Testis (tissue), 2 donors: ENCODE measurements at regions not wholly inside any gene's neighbourhood (a gene's known extent, or its start where the extent isn't known, plus 50 kb on each side); places are given as distances from the start of the nearest gene placed in this dataset.

Experiments used
- POLR2A ChIP-seq: fragments of 450-650 bp; IDR thresholded peaks from one replicate; pipeline ENCODE4 v1.6.1; 2017; ENCODE audit warnings: antibody characterized with exemption, mild to moderate bottlenecking, moderate library complexity
- TF ChIP-seq, protein P1 (sequence below), 3 experiments: fragments of 450-650 bp in 2 of 3; fragments of 200-600 bp in 1 of 3; sonication (generic) in 1 of 3; IDR thresholded peaks; one replicate each; pipeline ENCODE4 v1.5.1; 2016 to 2019; ENCODE audit warnings: antibody characterized with exemption in 3 of 3, mild to moderate bottlenecking in 2 of 3, moderate library complexity in 1 of 3

DNA sequence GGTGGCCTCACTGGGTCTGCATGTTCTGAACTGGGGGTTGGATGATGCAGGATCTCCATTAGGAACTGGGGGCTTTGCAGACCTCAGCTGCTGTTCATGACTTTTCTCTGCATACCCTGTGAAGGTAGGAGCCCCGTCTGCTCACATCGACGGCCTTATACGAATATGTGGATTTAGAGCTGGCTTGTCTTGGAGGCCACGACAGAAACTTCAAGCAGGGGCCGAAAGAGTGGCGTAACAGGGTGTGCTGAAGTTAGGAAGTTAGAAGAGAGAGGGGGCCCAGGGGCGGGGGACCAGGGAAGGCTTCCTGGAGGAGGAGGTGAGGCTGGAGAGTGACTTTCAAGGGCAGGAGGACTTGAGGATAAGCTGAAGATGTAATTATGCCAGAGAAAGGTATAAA lies 144.9 kb downstream of the TSN start:
- TF ChIP-seq, protein P1, sequence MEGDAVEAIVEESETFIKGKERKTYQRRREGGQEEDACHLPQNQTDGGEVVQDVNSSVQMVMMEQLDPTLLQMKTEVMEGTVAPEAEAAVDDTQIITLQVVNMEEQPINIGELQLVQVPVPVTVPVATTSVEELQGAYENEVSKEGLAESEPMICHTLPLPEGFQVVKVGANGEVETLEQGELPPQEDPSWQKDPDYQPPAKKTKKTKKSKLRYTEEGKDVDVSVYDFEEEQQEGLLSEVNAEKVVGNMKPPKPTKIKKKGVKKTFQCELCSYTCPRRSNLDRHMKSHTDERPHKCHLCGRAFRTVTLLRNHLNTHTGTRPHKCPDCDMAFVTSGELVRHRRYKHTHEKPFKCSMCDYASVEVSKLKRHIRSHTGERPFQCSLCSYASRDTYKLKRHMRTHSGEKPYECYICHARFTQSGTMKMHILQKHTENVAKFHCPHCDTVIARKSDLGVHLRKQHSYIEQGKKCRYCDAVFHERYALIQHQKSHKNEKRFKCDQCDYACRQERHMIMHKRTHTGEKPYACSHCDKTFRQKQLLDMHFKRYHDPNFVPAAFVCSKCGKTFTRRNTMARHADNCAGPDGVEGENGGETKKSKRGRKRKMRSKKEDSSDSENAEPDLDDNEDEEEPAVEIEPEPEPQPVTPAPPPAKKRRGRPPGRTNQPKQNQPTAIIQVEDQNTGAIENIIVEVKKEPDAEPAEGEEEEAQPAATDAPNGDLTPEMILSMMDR (IDR thresholded peaks at IDR 0.05) = no peak
- no peak for TF ChIP-seq POLR2A
